Ishikawa (cell line): ENCODE measurements at regions not wholly inside any gene's neighbourhood (a gene's known extent, or its start where the extent isn't known, plus 50 kb on each side); places are given as distances from the start of the nearest gene placed in this dataset.

Source experiments
- CEBPB ChIP-seq: IDR thresholded peaks from 2 replicates; pipeline ENCODE4 v1.6.1; 2012
- CREB1 ChIP-seq: IDR thresholded peaks from 2 replicates; pipeline ENCODE4 v1.6.1; 2012; ENCODE audit warnings: low read depth
- EGR1 ChIP-seq: IDR thresholded peaks from 2 replicates; pipeline ENCODE4 v1.6.1; 2012
- EP300 ChIP-seq: IDR thresholded peaks from 2 replicates; pipeline ENCODE4 v1.6.1; 2012; ENCODE audit warnings: borderline replicate concordance
- FOXM1 ChIP-seq: IDR thresholded peaks from 2 replicates; pipeline ENCODE4 v1.6.1; 2012; ENCODE audit warnings: low read depth, borderline replicate concordance
- MAX ChIP-seq: IDR thresholded peaks from 2 replicates; pipeline ENCODE4 v1.6.1; 2012
- NFIC ChIP-seq: IDR thresholded peaks from 2 replicates; pipeline ENCODE4 v1.6.1; 2012
- RAD21 ChIP-seq: IDR thresholded peaks from 2 replicates; pipeline ENCODE4 v1.6.1; 2012; ENCODE audit warnings: low read depth
- REST ChIP-seq: IDR thresholded peaks from 2 replicates; pipeline ENCODE4 v1.6.1; 2012; ENCODE audit warnings: low read depth, mild to moderate bottlenecking
- TAF1 ChIP-seq: IDR thresholded peaks from 2 replicates; pipeline ENCODE4 v1.6.1; 2012; ENCODE audit warnings: low read depth, mild to moderate bottlenecking
- TCF12 ChIP-seq: IDR thresholded peaks from 2 replicates; pipeline ENCODE4 v1.6.1; 2012; ENCODE audit warnings: low read depth
- USF1 ChIP-seq: IDR thresholded peaks from 2 replicates; pipeline ENCODE4 v1.6.1; 2012
- YY1 ChIP-seq: IDR thresholded peaks from 2 replicates; pipeline ENCODE4 v1.6.1; 2012; ENCODE audit warnings: low read depth
- ZBTB7A ChIP-seq: IDR thresholded peaks from 2 replicates; pipeline ENCODE4 v1.6.1; 2012; ENCODE audit warnings: low read depth

- TF ChIP-seq MAX (no peak), TAF1 (no peak), REST (no peak), CEBPB (no peak), ZBTB7A (no peak), EP300 (no peak), USF1 (no peak), FOXM1 (no peak), TCF12 (no peak), YY1 (no peak), RAD21 (no peak), EGR1 (no peak), NFIC (no peak), CREB1 (no peak)
Observed at GRCh38 chr2:39994151-39994550, 215.1 kb upstream of the THUMPD2 start.
